ENCODE measurements at regions not wholly inside any gene's neighbourhood (a gene's known extent, or its start where the extent isn't known, plus 50 kb on each side); places are given as distances from the start of the nearest gene placed in this dataset.

- TF ChIP-seq ZNF214 (tag by site-specific recombination; IDR thresholded peaks at IDR 0.05; ENCODE audit: borderline replicate concordance), result no peak
- no peak for TF ChIP-seq ZNF2 (tag by site-specific recombination; IDR thresholded peaks at IDR 0.05)
- TF ChIP-seq REPIN1 (tag by site-specific recombination; IDR thresholded peaks at IDR 0.05; ENCODE audit: low read depth), result no peak
- TF ChIP-seq ZNF677 (tag by site-specific recombination; IDR thresholded peaks at IDR 0.05), result no peak
- no peak for TF ChIP-seq ZNF324 (tag by site-specific recombination; IDR thresholded peaks at IDR 0.05)
- TF ChIP-seq ZSCAN23 (tag by site-specific recombination; IDR thresholded peaks at IDR 0.05), result no peak
- no peak for TF ChIP-seq ZNF350 (tag by site-specific recombination; IDR thresholded peaks at IDR 0.05)
Measured at GRCh38 chr7:8938044-8938805, 504.8 kb downstream of the NXPH1 start (continued).

DNA sequence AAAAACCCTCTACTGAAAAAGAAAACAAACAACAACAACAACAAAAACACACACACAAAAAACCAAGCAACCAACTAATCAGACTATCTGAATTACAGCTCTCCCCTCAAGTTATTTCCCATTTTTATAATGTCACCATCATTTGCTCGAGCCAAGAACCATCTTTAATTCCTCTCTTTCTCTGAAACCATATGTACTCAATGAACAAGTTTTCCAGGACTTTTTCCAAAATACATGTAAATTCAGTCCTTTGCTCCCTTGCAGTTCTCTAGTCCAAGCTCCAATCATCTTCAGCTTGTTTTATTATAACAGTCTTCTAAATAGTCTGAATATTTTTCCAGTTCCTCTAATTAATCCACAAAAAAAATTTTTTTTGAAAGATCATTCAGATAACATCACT is 506.0 kb downstream of the NXPH1 start:
- Histone ChIP-seq H3K27ac (ENCODE audit: extremely low read depth, low read depth, low read length) (no peak overlapping the region), H3K36me3 (ENCODE audit: control insufficient read depth in 2 of 2, insufficient read depth in 1 of 2, low read length in 2 of 2) (no peaks in the 10 kb centered on the region), H3K4me3 (ENCODE audit: low read depth, low read length) (no peak overlapping the region), H3K9me3 (ENCODE audit: control insufficient read depth, insufficient read depth, low read depth, low read length) (no peaks in the 10 kb centered on the region), H3K4me1 (ENCODE audit: control insufficient read depth, insufficient read depth, low read length) (no peaks in the 10 kb centered on the region)
- TF ChIP-seq ZNF214 (tag by site-specific recombination; IDR thresholded peaks at IDR 0.05; ENCODE audit: borderline replicate concordance) (no peak), ZNF341 (tag by site-specific recombination; IDR thresholded peaks at IDR 0.05; ENCODE audit: low read depth) (no peak), ZNF132 (tag by site-specific recombination; IDR thresholded peaks at IDR 0.05; ENCODE audit: borderline replicate concordance) (no peak), ZNF777 (tag by site-specific recombination; IDR thresholded peaks at IDR 0.05; ENCODE audit: borderline replicate concordance) (no peak), ZBTB1 (tag by site-specific recombination; IDR thresholded peaks at IDR 0.05) (no peak)
- TF ChIP-seq, protein P1, sequence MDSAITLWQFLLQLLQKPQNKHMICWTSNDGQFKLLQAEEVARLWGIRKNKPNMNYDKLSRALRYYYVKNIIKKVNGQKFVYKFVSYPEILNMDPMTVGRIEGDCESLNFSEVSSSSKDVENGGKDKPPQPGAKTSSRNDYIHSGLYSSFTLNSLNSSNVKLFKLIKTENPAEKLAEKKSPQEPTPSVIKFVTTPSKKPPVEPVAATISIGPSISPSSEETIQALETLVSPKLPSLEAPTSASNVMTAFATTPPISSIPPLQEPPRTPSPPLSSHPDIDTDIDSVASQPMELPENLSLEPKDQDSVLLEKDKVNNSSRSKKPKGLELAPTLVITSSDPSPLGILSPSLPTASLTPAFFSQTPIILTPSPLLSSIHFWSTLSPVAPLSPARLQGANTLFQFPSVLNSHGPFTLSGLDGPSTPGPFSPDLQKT (IDR thresholded peaks at IDR 0.05; ENCODE audit: borderline replicate concordance, low read depth, low read length), result no peak
- ChIA-PET POLR2A (no interaction called here), CTCF (interaction anchor here (0.5 kb wide), 1 partner anchor 1538 kb away, joined by 3 read pairs; no protein-coding TSS in a partner anchor)

GRCh38 chr7:8963722-8964121 is 530.3 kb downstream of the NXPH1 start:
- CTCF ChIA-PET, result no interaction called here
- TF ChIP-seq ZNF24 (tag by site-specific recombination; IDR thresholded peaks at IDR 0.05), result no peak
- no peak for TF ChIP-seq PRDM2 (tag by site-specific recombination; IDR thresholded peaks at IDR 0.05; ENCODE audit: borderline replicate concordance)
- TF ChIP-seq ZNF501 (tag by site-specific recombination; IDR thresholded peaks at IDR 0.05), result no peak
- no peak for TF ChIP-seq ZFP3 (tag by site-specific recombination; IDR thresholded peaks at IDR 0.05; ENCODE audit: low read depth)
- no peak for TF ChIP-seq ZNF660 (tag by site-specific recombination; IDR thresholded peaks at IDR 0.05)
- no peak for TF ChIP-seq ZNF324 (tag by site-specific recombination; IDR thresholded peaks at IDR 0.05)
- TF ChIP-seq ZNF629 (tag by site-specific recombination; IDR thresholded peaks at IDR 0.05), result no peak
- no peak for TF ChIP-seq SALL2 (tag by site-specific recombination; IDR thresholded peaks at IDR 0.05; ENCODE audit: borderline replicate concordance)
- no peak for TF ChIP-seq ZNF585B (tag by site-specific recombination; IDR thresholded peaks at IDR 0.05)
- TF ChIP-seq, protein P2, sequence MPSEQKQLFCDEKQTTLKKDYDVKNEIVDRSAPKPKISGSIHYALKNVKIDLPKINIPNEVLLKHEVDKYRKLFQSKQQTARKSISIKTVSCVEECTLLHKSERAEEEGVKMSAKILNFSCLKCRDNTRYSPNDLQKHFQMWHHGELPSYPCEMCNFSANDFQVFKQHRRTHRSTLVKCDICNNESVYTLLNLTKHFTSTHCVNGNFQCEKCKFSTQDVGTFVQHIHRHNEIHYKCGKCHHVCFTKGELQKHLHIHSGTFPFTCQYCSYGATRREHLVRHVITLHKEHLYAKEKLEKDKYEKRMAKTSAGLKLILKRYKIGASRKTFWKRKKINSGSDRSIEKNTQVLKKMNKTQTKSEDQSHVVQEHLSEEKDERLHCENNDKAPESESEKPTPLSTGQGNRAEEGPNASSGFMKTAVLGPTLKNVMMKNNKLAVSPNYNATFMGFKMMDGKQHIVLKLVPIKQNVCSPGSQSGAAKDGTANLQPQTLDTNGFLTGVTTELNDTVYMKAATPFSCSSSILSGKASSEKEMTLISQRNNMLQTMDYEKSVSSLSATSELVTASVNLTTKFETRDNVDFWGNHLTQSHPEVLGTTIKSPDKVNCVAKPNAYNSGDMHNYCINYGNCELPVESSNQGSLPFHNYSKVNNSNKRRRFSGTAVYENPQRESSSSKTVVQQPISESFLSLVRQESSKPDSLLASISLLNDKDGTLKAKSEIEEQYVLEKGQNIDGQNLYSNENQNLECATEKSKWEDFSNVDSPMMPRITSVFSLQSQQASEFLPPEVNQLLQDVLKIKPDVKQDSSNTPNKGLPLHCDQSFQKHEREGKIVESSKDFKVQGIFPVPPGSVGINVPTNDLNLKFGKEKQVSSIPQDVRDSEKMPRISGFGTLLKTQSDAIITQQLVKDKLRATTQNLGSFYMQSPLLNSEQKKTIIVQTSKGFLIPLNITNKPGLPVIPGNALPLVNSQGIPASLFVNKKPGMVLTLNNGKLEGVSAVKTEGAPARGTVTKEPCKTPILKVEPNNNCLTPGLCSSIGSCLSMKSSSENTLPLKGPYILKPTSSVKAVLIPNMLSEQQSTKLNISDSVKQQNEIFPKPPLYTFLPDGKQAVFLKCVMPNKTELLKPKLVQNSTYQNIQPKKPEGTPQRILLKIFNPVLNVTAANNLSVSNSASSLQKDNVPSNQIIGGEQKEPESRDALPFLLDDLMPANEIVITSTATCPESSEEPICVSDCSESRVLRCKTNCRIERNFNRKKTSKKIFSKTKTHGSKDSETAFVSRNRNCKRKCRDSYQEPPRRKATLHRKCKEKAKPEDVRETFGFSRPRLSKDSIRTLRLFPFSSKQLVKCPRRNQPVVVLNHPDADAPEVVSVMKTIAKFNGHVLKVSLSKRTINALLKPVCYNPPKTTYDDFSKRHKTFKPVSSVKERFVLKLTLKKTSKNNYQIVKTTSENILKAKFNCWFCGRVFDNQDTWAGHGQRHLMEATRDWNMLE (tag by site-specific recombination; conservative IDR thresholded peaks at IDR 0.05; ENCODE audit: low read depth), result no peak

More at GRCh38 chr7:8963722-8964121, 530.3 kb downstream of the NXPH1 start:
- no peaks in the 10 kb centered on the region for H3K4me1 ChIP-seq (ENCODE audit: control insufficient read depth, insufficient read depth, low read length)
- no peak overlapping the region for H3K4me3 ChIP-seq (ENCODE audit: low read depth, low read length)
- H3K9me3 ChIP-seq (ENCODE audit: control insufficient read depth, insufficient read depth, low read depth, low read length), result no peaks in the 10 kb centered on the region
- no peak overlapping the region for H3K27ac ChIP-seq (ENCODE audit: extremely low read depth, low read depth, low read length)
- H3K36me3 ChIP-seq (ENCODE audit: control insufficient read depth in 2 of 2, insufficient read depth in 1 of 2, low read length in 2 of 2), result no peaks in the 10 kb centered on the region
- POLR2A ChIA-PET, result no interaction called here

Data from HEK293 (cell line).